ENCODE measurements at regions not wholly inside any gene's neighbourhood (a gene's known extent, or its start where the extent isn't known, plus 50 kb on each side); places are given as distances from the start of the nearest gene placed in this dataset.

DNA sequence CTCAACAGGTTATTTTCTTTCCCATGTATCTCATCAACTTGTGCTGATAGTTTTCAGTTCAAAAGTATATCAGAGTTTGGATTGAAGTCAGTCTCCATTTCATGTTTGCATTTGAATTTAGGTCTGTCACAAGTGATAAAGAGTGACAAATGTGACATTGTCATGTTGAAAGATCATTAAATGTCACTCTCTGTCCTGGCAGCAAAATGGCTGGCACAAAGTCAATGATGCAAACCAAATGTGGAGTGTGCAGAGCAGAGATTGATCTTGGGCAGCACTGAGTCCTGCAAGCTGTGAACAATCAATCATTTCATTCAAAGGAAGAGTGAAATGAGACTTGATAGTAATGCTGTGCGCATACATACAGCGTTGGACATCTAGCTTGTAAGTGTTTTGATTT is 421.8 kb upstream of the CDH7 start:
- TF ChIP-seq CTCF (optimal IDR thresholded peaks at IDR 0.05 in 1 of 3, IDR thresholded peaks at IDR 0.05 in 1 of 3, conservative IDR thresholded peaks at IDR 0.05 in 1 of 3; ENCODE audit: extremely low read depth in 1 of 3, insufficient read depth in 2 of 3, low read length in 3 of 3) (no peak), EZH2 (IDR thresholded peaks at IDR 0.05; ENCODE audit: low read length) (no peak)

Data from keratinocyte (primary cell).